Right lobe of liver (tissue), 4 donors: ENCODE measurements at regions not wholly inside any gene's neighbourhood (a gene's known extent, or its start where the extent isn't known, plus 50 kb on each side); places are given as distances from the start of the nearest gene placed in this dataset.

ENCODE experiments used
- POLR2A ChIP-seq: fragments of 450-650 bp; IDR thresholded peaks from one replicate; pipeline ENCODE4 v1.6.1; 2017; ENCODE audit warnings: antibody characterized with exemption, mild to moderate bottlenecking
- TF ChIP-seq, protein P1 (sequence below), 4 donors: fragments of 200-600 bp in 3 of 4; fragments of 450-650 bp in 1 of 4; IDR thresholded peaks; one replicate each; pipeline versions ENCODE4 v1.5.1 to v1.8.0; 2016 to 2022; ENCODE audit warnings: antibody characterized with exemption in 4 of 4, mild to moderate bottlenecking in 2 of 4
- donor health status: DM: no; HTN: no; CAD: no.
- donor health status: DM: no; HTN: no; CAD: no.
- donor health status: DM: no; HTN: yes; CAD: no.

DNA sequence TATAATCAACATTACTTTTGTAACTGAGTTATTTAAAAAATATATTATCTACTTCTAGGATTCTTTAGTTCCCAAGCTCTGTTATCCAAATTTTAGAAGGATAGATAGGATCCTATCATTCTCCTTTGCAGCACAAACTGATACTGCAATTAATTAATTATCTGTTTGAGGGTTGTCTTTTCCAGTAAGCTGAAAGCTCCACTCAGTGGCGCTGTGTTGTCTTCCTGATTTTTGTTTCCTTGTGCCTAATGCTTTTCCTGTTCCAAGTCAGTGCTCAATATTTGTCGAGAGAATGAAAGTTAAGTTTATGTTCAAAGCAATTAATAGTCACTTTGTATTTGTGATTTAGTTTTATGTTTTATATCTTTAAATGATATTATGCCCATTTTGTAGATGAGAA, 107.4 kb upstream of the ANK2 start:
- TF ChIP-seq, protein P1, sequence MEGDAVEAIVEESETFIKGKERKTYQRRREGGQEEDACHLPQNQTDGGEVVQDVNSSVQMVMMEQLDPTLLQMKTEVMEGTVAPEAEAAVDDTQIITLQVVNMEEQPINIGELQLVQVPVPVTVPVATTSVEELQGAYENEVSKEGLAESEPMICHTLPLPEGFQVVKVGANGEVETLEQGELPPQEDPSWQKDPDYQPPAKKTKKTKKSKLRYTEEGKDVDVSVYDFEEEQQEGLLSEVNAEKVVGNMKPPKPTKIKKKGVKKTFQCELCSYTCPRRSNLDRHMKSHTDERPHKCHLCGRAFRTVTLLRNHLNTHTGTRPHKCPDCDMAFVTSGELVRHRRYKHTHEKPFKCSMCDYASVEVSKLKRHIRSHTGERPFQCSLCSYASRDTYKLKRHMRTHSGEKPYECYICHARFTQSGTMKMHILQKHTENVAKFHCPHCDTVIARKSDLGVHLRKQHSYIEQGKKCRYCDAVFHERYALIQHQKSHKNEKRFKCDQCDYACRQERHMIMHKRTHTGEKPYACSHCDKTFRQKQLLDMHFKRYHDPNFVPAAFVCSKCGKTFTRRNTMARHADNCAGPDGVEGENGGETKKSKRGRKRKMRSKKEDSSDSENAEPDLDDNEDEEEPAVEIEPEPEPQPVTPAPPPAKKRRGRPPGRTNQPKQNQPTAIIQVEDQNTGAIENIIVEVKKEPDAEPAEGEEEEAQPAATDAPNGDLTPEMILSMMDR (IDR thresholded peaks at IDR 0.05): no peak
- TF ChIP-seq POLR2A: no peak
